ENCODE measurements at regions not wholly inside any gene's neighbourhood (a gene's known extent, or its start where the extent isn't known, plus 50 kb on each side); places are given as distances from the start of the nearest gene placed in this dataset.

DNA sequence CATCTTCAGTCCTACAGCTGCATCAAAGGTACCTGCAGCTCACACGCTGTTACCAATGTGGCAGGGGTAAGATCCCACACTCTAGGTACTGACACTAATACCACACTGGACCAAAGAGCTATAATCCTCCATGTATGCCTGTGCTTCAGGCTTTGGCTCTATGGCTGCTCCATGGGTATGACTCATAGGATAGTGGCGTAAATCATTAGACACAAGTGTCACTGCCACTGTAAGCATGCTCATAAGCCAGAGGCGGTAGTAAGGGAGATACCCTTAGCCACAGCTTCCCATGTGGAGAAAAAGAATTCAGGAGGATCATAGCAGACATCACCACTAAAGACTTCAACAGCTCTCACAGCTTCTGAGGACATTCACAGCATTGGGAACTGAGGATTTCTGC is 287.5 kb downstream of the ACTRT1 start:
- TF ChIP-seq ZNF426 (tag by site-specific recombination; IDR thresholded peaks at IDR 0.05) (no peak), SETDB1 (IDR thresholded peaks at IDR 0.05; ENCODE audit: insufficient read length, low read length) (no peak), ZNF10 (tag by site-specific recombination; IDR thresholded peaks at IDR 0.05) (no peak), ZNF121 (tag by site-specific recombination; IDR thresholded peaks at IDR 0.05) (no peak), REST (tag by site-specific recombination; IDR thresholded peaks at IDR 0.05) (no peak)
- TF ChIP-seq, protein P1, sequence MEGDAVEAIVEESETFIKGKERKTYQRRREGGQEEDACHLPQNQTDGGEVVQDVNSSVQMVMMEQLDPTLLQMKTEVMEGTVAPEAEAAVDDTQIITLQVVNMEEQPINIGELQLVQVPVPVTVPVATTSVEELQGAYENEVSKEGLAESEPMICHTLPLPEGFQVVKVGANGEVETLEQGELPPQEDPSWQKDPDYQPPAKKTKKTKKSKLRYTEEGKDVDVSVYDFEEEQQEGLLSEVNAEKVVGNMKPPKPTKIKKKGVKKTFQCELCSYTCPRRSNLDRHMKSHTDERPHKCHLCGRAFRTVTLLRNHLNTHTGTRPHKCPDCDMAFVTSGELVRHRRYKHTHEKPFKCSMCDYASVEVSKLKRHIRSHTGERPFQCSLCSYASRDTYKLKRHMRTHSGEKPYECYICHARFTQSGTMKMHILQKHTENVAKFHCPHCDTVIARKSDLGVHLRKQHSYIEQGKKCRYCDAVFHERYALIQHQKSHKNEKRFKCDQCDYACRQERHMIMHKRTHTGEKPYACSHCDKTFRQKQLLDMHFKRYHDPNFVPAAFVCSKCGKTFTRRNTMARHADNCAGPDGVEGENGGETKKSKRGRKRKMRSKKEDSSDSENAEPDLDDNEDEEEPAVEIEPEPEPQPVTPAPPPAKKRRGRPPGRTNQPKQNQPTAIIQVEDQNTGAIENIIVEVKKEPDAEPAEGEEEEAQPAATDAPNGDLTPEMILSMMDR (tag by site-specific recombination; IDR thresholded peaks at IDR 0.05): no peak
- TF ChIP-seq, protein P2, sequence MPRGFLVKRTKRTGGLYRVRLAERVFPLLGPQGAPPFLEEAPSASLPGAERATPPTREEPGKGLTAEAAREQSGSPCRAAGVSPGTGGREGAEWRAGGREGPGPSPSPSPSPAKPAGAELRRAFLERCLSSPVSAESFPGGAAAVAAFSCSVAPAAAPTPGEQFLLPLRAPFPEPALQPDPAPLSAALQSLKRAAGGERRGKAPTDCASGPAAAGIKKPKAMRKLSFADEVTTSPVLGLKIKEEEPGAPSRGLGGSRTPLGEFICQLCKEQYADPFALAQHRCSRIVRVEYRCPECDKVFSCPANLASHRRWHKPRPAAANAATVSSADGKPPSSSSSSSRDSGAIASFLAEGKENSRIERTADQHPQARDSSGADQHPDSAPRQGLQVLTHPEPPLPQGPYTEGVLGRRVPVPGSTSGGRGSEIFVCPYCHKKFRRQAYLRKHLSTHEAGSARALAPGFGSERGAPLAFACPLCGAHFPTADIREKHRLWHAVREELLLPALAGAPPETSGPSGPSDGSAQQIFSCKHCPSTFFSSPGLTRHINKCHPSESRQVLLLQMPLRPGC (tag by site-specific recombination; IDR thresholded peaks at IDR 0.05): no peak
